T1000 (cell line): ENCODE measurements at regions not wholly inside any gene's neighbourhood (a gene's known extent, or its start where the extent isn't known, plus 50 kb on each side); places are given as distances from the start of the nearest gene placed in this dataset.
"Not testable (repeated sequence)": the region's sequence is repeated elsewhere in the genome, so short reads cannot be mapped to it uniquely, and the experiment has no call there.

ENCODE experiments used
- DNase-seq: peaks from one replicate; lab custom pipeline; 2025; ENCODE audit warnings: mixed read lengths; lab: John Stamatoyannopoulos, UW

GRCh38 chr14:71165121-71166031 is 258.1 kb downstream of the PCNX1 start:
- no peak for DNase-seq

DNA sequence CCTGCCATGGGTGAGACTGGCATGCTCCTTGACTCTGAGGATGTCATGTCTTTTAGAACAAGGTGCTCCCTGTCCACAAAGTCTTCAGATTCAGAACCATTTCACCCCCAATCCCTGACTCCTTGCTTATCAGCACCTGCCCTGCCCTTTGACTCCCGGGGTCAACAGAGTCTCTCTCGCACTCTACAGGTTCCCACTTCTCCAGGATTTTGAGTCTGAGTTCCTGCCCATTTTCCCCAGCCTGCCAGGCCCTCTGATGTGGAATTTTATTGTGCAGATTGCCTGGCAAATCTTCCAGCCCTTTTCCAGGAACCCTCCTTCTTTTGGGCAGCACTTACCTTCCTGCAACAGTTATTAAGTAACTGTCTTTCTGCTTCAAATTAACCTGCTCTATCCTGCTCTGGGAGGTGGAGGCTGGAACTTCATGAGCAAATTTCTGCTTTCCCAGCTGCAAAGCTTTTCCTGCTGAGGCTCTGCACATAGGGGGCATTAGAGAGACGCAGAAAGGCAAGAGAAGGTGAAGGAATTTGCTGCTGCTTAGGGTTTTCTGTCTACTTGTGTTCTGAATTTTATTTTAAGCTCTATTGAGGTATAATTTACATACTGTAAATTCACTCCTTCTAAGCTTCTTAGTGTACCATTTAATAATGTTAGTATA is 259.1 kb downstream of the PCNX1 start:
- DNase-seq, result no peak

GRCh38 chr14:71167325-71167950 is 260.2 kb downstream of the PCNX1 start:
- not testable (repeated sequence) for DNase-seq

DNA sequence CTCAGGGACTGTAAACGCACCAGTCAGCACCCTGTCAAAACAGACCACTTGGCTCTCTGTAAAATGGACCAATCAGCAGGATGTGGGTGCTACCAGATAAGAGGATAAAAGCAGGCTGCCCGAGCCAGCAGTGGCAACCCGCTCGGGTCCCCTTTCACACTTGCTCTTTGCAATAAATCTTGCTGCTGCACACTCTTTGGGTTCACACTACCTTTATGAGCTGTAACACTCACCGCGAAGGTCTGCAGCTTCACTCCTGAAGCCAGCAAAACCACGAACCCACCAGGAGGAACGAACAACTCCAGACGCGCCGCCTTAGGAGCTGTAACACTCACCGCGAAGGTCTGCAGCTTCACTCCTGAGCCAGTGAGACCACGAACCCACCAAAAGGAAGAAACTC is 260.9 kb downstream of the PCNX1 start:
- DNase-seq, result not testable (repeated sequence)

- no peak for DNase-seq
Measured at GRCh38 chr14:71168564-71169427, 261.5 kb downstream of the PCNX1 start.

DNA sequence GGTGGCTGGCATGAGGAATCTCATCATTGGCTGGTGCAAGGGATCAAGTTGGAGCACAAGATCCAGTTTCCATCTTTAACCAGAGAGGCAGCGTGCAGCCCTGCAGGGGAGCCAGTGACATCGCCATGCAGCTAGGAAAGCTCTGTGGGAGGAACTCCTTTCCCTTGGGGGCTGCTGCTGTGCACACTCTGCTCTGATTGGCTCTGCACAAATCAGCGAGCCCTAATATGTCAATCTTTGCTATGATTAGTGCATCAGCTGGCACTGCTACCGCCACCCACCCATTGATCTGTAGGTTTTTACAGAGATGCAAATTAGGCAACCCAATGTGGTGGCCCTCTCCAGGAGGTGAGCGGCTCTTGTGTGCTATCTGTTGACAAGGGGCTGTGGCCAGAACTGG is 262.6 kb downstream of the PCNX1 start:
- no peak for DNase-seq

GRCh38 chr14:71175491-71175890 is 268.2 kb downstream of the PCNX1 start:
- DNase-seq, result no peak

GRCh38 chr14:71179066-71179465 is 271.8 kb downstream of the PCNX1 start:
- DNase-seq, result no peak

DNA sequence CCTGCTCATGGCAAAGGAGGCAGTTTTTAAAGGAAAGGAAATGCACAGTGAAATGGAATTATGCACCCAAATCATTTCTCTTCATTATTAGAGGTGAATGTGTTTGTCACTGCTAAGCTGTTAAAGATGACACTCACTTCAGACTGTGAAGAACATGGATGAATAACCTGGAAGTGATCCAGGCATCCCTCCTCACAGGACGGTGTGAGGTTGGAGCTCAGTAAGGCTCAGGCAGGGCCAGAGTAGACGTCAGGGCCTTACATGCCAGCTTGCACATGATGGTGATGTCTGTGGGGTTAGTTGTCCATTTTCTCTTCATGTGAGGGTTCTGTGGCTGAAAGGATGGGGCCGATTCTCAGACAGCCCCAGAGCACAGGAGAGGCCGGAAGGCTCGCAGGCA is 273.1 kb downstream of the PCNX1 start:
- DNase-seq, result no peak

DNA sequence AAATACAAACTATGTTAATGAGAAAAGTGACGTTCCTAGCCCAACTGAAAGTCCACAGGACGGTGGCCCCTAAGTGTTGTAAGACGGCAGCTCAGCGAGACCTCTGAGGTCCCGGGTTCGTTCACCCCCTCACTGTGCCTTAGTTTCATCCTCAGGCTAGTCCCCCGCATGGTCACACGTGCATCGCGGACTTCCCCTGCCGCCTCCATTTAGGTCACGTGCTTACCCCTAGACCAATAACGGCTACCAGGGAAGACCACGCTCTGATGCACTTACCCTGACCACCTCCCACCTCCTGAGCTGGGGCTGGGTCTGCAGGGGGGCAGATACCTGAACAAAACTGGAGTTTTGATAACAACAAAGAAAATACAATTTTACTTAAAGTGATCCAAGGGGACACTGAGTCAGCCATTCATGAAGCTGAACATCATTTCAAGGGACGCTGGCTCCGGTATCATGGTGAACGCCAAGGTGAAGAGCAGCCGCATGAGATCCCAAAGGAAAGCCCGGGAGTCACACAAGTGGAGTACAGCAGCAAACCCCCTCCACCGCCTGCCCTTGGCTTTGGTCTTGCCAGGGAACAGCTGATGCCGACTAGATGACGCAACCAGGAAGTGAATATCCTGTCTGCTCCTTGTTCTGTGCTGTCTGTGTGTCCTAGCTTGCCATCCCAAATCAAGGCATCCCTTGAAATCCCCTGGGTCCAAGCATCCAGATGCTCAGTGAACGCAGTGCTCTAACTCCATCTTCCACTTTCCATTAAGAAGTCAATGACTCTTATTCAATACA is 274.1 kb downstream of the PCNX1 start:
- DNase-seq, result no peak

- no peak for DNase-seq
Measured at GRCh38 chr14:71183876-71184689, 276.8 kb downstream of the PCNX1 start.

GRCh38 chr14:71185637-71186036 is 278.4 kb downstream of the PCNX1 start:
- no peak for DNase-seq

DNA sequence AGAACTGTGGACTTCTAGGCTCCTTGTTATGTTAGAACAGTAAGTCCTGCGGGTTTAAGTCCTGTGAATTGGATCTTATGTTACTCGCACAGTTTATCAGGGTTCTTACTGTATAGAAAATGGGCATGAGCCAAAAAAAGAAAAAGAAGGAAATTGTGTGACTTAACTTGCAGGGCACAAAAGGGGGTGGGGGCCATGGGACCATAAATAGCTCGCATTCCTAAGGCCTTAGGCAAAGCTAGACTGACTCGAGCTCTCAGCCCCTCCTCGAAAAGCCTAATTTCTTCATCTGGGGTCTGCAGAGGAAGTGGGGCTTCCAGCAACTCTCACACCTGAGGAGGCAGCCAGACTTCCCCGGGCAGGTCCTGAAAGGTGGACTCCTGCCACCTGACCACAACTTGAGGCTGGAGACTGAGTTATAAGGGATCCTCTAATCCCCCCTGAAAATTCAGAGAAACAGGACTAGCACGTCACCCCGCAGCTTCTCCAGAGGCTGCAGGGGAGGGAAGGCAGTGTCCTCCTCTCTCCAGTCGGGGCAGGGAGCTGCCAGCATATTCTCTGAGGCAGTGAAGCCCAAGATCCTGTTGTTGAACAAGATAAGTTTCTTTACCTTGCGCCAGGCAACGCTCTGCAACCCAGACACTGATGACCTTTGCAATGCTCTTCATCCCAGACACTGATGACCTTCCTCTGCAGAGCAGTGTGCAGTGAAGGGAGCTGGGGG is 280.5 kb downstream of the PCNX1 start:
- DNase-seq, result no peak

- no peak for DNase-seq
Measured at GRCh38 chr14:71190770-71191374, 283.6 kb downstream of the PCNX1 start.

DNA sequence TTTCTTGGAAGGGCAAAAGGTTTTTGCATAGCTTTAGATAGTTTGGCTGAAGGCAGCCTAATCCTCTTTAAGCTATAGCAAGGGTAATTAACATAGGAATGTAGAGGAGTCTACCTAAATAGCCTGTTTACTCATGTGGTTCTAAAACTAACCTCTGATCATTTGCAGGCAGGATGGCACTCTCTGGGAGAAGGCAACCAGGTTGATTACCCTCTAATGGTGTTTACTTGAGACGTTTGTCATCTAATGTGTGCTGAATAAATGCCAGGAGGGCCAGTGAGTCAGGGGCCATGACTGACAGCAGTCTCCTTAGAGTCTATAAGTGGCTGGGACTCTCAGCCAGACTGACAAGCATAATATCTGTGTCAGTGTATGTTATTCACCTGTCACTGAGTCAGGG is 286.4 kb downstream of the PCNX1 start:
- DNase-seq, result no peak

DNA sequence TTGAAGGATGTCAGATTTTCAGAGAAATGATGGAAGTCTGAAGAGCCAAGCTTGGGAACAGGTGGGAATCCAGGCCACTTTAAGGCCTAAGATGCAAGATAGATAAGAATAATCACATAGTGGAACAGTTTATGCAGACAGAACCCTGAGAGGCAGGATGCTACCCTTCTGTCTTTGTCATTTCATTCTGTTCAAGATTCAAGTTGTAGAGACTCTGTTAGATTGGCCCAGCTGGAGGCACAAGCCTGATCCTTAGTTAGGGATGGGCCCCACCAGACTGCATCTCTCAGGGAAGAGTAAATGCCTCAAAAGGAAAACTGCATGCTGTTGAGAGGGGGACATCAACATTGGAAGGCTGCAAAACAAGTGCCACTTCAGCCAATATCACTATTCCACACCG is 287.0 kb downstream of the PCNX1 start:
- DNase-seq, result no peak

DNA sequence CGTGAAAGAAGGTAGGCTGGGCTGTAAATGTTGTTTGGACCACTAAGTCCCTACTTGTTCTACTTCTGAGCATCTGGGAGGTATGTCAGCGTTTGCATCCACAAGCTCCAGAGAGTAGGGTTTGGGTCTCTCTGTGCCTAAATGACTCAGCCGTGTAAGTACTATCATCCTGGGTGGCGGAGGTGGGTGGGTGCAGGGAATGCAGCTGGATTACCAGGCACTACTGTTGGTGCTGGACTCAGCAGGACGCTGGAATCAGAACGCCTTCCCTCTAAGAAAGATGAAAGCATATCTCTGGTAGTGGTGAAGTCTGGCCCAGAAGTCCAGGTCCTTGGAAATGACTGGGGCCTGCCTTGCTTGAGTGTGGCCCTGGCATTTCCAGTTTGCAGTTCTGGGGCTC is 289.7 kb downstream of the PCNX1 start:
- DNase-seq, result no peak

GRCh38 chr14:71198687-71199086 is 291.4 kb downstream of the PCNX1 start:
- no peak for DNase-seq

DNA sequence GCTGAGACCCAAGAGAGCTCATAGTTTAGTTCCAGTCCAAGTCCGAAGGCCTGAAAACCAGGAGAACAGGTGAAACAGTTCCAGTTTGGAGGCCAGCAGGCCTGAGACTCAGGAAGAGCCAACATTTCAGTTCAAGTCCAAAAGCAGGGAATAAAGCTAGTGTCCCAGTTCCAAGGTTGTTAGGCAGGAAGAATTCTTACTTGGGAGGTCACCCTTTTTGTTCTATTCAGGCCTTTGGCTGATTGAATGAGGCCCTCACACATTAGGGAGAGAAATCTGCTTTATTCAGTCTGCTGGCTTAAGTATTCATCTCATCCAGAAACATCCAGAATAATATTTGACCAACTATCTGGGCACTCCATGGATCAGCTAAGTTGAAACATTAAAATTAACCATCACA is 294.6 kb downstream of the PCNX1 start:
- no peak for DNase-seq
